ENCODE measurements at regions not wholly inside any gene's neighbourhood (a gene's known extent, or its start where the extent isn't known, plus 50 kb on each side); places are given as distances from the start of the nearest gene placed in this dataset.

GRCh38 chr5:120345947-120346346 lies 118.2 kb upstream of the PRR16 start:
- TF ChIP-seq CTCF (IDR thresholded peaks at IDR 0.05), result no peak
- TF ChIP-seq POLR2A (IDR thresholded peaks at IDR 0.05), result no peak
